Esophagus squamous epithelium (tissue), 4 donors: ENCODE measurements at regions not wholly inside any gene's neighbourhood (a gene's known extent, or its start where the extent isn't known, plus 50 kb on each side); places are given as distances from the start of the nearest gene placed in this dataset.
"Not testable (repeated sequence)": the region's sequence is repeated elsewhere in the genome, so short reads cannot be mapped to it uniquely, and the experiment has no call there.

ENCODE experiments used
- CTCF ChIP-seq, 6 experiments: fragments of 450-650 bp in 4 of 6; fragments of 200-600 bp in 2 of 6; sonication (generic) in 2 of 6; IDR thresholded peaks; one replicate each; pipeline ENCODE4 v1.5.1; 2016 to 2019; ENCODE audit warnings: antibody characterized with exemption in 6 of 6, mild to moderate bottlenecking in 4 of 6, moderate library complexity in 4 of 6
- POLR2A ChIP-seq, 4 donors: fragments of 450-650 bp; IDR thresholded peaks; one replicate each; pipeline ENCODE4 v1.6.1; 2017; ENCODE audit warnings: antibody characterized with exemption in 4 of 4, mild to moderate bottlenecking in 4 of 4, moderate library complexity in 3 of 4

GRCh38 chr1:224051782-224052181 is 62.1 kb upstream of the FBXO28 start:
- TF ChIP-seq CTCF, POLR2A (IDR thresholded peaks at IDR 0.05): not testable (repeated sequence)
